ENCODE measurements at regions not wholly inside any gene's neighbourhood (a gene's known extent, or its start where the extent isn't known, plus 50 kb on each side); places are given as distances from the start of the nearest gene placed in this dataset.

- no peak for TF ChIP-seq ZNF175 (CRISPR knock-in tag; IDR thresholded peaks at IDR 0.05; ENCODE audit: low read depth)
Observed at GRCh38 chr16:22727285-22728166, 86.4 kb upstream of the HS3ST2 start (continued).

- H3K4me3 ChIP-seq = no peak overlapping the region
- no peak overlapping the region for H3K4me2 ChIP-seq (ENCODE audit: insufficient read depth, low read length)
- no peaks in the 10 kb centered on the region for H3K9me3 ChIP-seq (replicated peaks; ENCODE audit: control insufficient read depth, insufficient read depth, low read depth, low read length)
- no peak overlapping the region for H3K9ac ChIP-seq (ENCODE audit: insufficient read depth in 1 of 2, low read depth in 2 of 2, low read length in 2 of 2)
- ATAC-seq (no peak), FAIRE-seq (no peak), DNase-seq (ENCODE audit: extremely low read depth in 1 of 4, low spot score in 3 of 4) (no peak)
- ChIA-PET POLR2A (no interaction called here), CTCF (ENCODE audit: low intra/inter-chr PET ratio) (no interaction called here)
- TF ChIP-seq ARID1B (IDR thresholded peaks at IDR 0.05) (no peak), CBX8 (IDR thresholded peaks at IDR 0.05; ENCODE audit: borderline replicate concordance, extremely low read depth, low read depth, low read length, poor library complexity, severe bottlenecking) (no peak), ZNF518B (CRISPR knock-in tag; IDR thresholded peaks at IDR 0.05) (no peak)
- H3K27ac ChIP-seq (ENCODE audit: extremely low read depth, low read depth, low read length) = no peak overlapping the region
- no TSS peak for BruUV-seq (replicated peaks)
- H3K27me3 ChIP-seq (ENCODE audit: control insufficient read depth in 2 of 2, insufficient read depth in 2 of 2, low read length in 2 of 2) = peaks cover 0 to 8% of the 10 kb centered on the region in 2 experiments; a peak in 2 of 5 replicates
- no peaks in the 10 kb centered on the region for H3K9me1 ChIP-seq (ENCODE audit: control insufficient read depth, insufficient read depth, low read length)
- H4K20me1 ChIP-seq (replicated peaks; ENCODE audit: control insufficient read depth, insufficient read depth, low read length) = no peaks in the 10 kb centered on the region
- in situ Hi-C loops (cut with MboI) (no loop called here), intact Hi-C loops (cut with micrococcal nuclease) (no loop called here)
- no peaks in the 10 kb centered on the region for H3K79me2 ChIP-seq (ENCODE audit: control insufficient read depth, insufficient read depth, low read length)
- 0% methylated on average over 4 of the region's 4 CpGs for WGBS (ENCODE audit: insufficient coverage, low coverage, missing lambda C conversion rate)
- H3K36me3 ChIP-seq (ENCODE audit: control insufficient read depth, insufficient read depth, low read length) = no peaks in the 10 kb centered on the region
- H3K4me1 ChIP-seq (replicated peaks in 1 of 2; ENCODE audit: control insufficient read depth in 2 of 2, insufficient read depth in 2 of 2, low read length in 2 of 2) = no peaks in the 10 kb centered on the region
- H2AFZ ChIP-seq (ENCODE audit: low read depth, low read length) = no peak overlapping the region
Observed at GRCh38 chr16:22728167-22728836, 85.7 kb upstream of the HS3ST2 start.

All from K562 (cell line).